Inflammatory macrophage (primary cell): ENCODE measurements at regions not wholly inside any gene's neighbourhood (a gene's known extent, or its start where the extent isn't known, plus 50 kb on each side); places are given as distances from the start of the nearest gene placed in this dataset.

Experiments
- DNase-seq, 2 donors: peaks; one replicate each; pipeline ENCODE4 v3.0.0-alpha.2; 2020 to 2022

- DNase-seq = no peak
Observed at GRCh38 chr18:55089610-55090009, 130.3 kb upstream of the CCDC68 start.

DNA sequence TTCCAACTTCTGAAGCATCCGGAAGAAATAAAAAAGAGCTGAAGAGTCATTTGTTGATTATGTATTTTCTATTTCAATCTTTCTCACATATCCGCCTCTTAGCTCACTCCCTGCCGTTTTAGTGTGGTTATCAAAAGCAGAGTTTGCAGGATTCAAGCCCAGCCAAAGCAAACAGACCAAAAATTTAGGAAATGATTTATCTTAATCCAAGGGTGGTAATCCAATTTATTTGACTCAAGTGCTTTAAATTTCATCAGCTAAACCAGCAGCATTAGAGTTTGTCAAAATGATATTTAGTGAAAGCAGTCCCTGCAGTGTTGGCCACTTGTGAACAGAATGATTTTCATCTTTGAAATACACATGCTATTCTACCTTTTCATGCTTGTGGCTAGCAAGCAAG lies 129.3 kb upstream of the CCDC68 start:
- no peak for DNase-seq

GRCh38 chr18:55088000-55088401 lies 128.7 kb upstream of the CCDC68 start:
- no peak for DNase-seq

DNA sequence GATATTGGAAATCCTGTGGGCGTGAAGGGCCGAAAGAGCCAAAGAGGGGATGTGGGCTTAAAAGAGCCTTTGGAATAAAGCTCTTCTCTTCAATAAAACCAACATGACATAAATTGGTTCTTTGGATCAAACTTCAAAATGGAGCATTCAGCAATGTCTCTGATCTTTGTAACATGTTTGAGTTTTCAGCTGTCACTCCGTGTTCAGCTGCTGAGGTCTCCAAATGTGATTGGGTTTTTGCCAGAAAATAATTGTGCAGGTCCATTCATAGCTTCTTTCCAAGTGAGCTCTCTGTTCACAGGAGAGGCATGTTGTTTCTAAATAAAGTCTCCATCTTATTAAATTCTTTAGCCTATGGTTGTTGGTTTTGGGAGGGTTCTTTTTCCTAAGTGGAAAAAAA lies 127.6 kb upstream of the CCDC68 start:
- no peak for DNase-seq

- no peak for DNase-seq
Observed at GRCh38 chr18:55085557-55086285, 126.5 kb upstream of the CCDC68 start.

- DNase-seq = no peak
Observed at GRCh38 chr18:55084550-55084949, 125.3 kb upstream of the CCDC68 start.

DNA sequence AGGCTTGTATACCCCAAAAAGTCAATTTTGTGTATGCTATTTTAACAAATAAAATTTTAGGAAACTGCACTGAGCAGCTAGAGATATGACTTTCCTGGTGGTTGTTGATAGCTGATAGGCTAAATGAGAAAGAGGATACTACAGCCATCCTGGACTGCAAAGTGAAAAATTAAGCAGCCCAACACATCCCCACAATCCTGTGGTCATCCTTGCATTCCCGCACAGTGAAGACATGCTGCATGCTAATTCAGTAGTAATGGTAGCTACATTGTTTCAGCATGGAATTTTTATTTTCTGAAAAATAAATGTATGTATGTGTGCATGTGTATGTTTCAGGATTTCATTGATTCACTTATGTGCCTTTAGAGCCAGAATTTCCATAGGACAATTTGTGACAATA lies 124.2 kb upstream of the CCDC68 start:
- DNase-seq = no peak

GRCh38 chr18:55079481-55080355 lies 120.5 kb upstream of the CCDC68 start:
- DNase-seq = no peak

DNA sequence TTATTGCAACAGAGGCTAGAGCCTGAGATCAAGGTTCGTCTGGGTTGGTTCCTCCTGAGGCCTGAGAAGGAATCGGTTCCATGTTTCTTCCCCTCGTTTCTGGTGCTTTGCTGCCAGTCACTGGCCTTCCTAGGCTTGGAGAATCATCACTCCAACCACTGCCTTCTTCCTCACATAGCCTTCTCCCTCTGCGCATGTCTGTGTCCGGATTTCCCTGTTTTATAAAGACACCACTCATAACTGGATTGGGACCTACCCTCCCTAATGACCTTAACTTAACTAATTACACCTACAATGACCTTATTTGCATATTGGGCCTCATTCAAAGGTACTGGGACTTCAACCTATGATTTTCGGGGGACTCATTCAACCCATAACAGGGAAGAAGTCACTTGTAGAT lies 119.8 kb upstream of the CCDC68 start:
- DNase-seq = no peak

DNA sequence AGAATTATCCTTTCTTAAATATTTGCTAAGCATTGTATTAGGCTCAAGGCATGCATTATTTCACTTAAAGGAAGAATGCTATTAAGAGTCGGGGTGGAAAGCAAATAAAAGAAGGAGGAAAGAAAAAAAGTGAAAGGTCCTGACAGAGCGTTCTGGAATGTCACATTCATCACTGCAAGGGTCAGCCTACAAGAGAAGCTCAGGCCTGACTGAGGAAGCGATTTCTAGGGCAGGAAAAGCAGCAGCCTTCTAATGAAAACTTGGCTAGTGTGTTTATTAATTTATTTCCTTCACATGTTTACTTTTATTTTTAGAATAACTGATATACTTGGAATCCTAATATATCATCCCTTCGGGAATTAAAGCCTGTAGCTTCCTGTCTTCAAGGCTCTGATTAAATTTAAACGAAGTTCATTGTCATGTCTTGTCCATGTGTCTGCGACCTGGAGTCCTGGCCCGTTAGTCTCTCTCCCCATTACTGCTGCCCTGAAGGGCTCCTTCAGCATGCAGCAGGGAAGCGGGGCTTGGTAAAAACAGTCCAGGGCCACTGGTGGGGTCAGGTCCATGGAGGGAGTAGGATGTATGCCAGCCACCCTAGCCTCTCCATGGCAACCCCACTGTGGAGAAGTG lies 119.2 kb upstream of the CCDC68 start:
- DNase-seq = no peak

- DNase-seq = no peak
Observed at GRCh38 chr18:55076643-55077218, 117.5 kb upstream of the CCDC68 start.

DNA sequence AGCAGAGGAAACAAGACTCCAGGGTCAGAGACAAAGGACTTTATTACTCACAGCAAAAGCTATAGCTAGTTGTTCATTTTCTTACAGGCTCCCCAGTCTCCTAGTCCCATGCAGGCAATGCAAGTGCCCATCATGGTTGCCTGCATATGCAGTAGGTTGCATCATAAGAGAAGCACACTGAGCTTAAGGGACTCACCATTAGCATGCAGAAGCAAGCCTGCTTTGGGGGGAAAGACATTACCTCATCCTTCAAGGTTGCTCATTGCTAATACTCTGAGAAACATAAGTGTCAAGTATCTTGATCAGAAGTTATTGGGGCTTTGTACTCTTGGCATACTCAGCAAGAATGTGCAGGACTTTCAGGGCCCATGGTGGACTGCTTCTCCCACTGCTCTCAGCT lies 114.6 kb upstream of the CCDC68 start:
- no peak for DNase-seq

DNA sequence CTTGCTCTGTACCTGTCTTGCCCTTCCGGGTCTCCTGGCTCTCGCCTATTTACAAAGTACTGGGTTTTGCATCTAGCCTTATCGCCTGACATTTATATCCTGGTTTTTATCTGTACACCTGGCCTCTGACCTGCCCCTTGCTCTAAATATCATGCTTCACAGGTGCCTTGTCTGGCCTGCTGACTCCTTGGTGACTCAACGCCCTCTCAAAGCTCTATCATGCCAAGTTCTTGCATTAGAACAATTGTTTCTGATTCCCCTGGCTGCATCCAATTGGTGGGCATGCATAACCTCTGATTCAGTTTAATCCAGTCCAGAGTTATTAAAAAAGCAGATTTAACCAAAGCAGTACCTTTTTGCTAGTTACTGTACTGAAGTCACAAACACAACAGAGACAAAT lies 113.9 kb upstream of the CCDC68 start:
- DNase-seq = no peak

GRCh38 chr18:55072698-55073097 lies 113.4 kb upstream of the CCDC68 start:
- no peak for DNase-seq

GRCh38 chr18:55072181-55072580 lies 112.9 kb upstream of the CCDC68 start:
- no peak for DNase-seq

GRCh38 chr18:55069497-55069896 lies 110.2 kb upstream of the CCDC68 start:
- DNase-seq = no peak

- DNase-seq = no peak
Observed at GRCh38 chr18:55064760-55065159, 105.5 kb upstream of the CCDC68 start.

- no peak for DNase-seq
Observed at GRCh38 chr18:55064073-55064472, 104.8 kb upstream of the CCDC68 start.

DNA sequence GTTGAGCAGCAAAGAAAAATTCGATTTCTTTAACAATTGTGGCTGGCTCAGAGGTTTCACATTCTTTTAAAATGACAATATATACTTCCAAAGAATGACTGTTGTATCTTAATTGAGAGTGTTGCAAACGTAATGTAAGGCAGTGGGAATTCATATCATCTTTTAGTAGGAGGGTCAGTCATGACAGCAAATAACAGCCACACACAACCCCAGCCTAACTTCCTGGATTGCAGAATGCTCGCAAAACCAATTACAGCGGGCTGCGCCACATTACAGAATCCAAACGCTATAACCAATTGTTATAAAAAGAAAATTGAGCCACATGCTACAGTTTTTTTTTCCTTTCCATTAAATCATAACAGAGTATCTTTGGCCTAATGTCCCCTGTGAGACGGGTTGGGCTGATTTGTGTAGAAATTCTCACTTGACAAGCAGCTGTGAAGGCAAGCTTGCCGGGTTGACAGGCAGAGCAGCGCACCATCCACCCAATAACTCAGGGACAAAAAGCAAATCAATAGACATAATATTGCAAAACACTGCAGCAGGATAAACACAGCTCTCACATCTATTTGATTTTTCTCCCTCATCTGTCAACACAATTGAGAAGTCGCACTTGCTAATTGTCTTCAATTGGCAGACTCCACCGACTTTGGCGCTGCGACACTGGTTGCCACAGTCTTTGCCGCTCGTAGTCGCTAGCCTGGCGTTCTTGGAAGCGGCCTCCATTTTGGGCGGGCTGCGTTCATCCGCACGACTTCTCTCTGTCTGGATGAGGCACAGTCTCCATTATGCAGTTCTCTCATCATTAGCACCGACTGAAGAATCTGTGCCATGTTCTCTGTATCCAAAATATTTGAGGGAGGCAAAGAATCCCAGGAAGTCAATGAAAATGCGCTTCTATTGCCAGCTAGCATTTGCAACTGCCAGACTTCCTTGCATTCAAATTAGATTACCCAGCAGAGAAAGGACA lies 95.0 kb upstream of the CCDC68 start:
- DNase-seq = no peak

- DNase-seq = no peak
Observed at GRCh38 chr18:55048892-55049291, 89.6 kb upstream of the CCDC68 start.

DNA sequence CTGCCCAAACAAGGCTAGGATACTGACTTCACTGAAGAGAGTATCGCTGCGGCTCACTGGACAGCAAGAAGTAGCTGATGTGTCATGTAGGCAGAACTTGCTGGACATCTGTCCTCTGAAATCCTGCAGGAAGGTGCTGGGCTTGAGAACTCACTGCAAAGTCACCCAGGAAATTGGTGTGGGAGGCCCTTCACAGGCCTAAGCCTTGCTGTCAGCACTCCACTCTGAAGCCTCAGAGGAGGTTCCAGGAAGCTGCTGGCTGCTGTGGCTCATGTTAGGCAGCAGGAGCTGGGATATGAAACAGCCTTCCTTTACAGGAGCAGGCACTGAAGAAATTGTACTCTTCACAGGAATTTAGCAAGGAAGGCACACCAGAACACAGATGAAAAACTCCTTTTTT lies 88.3 kb upstream of the CCDC68 start:
- no peak for DNase-seq

GRCh38 chr18:55041366-55041765 lies 82.1 kb upstream of the CCDC68 start:
- no peak for DNase-seq
